ENCODE measurements at regions not wholly inside any gene's neighbourhood (a gene's known extent, or its start where the extent isn't known, plus 50 kb on each side); places are given as distances from the start of the nearest gene placed in this dataset.
"Not testable (repeated sequence)": the region's sequence is repeated elsewhere in the genome, so short reads cannot be mapped to it uniquely, and the experiment has no call there.

DNA sequence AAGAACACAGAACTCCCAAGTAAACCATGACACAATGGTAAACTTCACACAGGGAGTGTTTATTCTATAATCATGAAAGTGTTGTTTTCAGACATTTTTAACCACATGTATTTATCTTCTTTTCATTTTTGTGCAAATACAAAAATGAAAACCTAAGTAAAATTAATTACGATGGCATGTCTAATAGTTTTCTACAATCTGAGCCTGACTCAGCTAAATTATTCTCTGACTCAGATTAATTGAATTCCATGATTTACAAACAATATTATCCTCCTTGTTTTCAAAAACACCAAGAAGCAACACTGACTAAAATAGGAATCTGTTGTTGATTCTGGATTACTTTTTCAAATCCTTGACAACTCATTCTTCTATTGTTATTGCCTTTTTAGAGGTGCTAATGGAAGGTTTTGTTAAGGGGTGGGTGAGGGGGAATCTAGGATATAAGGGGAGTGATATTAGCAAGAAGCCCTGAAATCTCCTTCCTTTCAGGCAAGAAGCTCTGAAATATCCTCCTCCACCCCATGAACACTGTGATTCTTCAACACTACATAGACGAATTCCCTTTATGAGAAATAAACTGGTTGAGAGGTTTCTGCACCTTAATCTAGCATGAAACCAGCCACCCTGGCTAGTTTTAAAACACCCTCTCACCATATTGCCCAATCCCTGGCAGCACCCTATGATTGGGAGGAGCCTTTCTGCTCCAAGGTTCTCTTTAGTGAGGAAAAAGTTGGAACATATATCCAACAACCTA, 1057.7 kb upstream of the PCDH20 start:
- no peak for DNase-seq (ENCODE audit: low spot score)
- TF ChIP-seq CTCF (IDR thresholded peaks at IDR 0.05; ENCODE audit: extremely low read depth, missing control alignments) = no peak

- no peak for DNase-seq (ENCODE audit: low spot score)
- no peak for TF ChIP-seq CTCF (IDR thresholded peaks at IDR 0.05; ENCODE audit: extremely low read depth, missing control alignments)
These were observed 1038.1 kb upstream of the PCDH20 start for GRCh38 chr13:62453761-62454160.

- no peak for TF ChIP-seq CTCF (IDR thresholded peaks at IDR 0.05; ENCODE audit: extremely low read depth, missing control alignments)
- no peak for DNase-seq (ENCODE audit: low spot score)
These were observed 1035.1 kb upstream of the PCDH20 start for GRCh38 chr13:62450759-62451158.

- not testable (repeated sequence) for DNase-seq (ENCODE audit: low spot score)
These were observed 1032.2 kb upstream of the PCDH20 start for GRCh38 chr13:62447771-62448382.

DNA sequence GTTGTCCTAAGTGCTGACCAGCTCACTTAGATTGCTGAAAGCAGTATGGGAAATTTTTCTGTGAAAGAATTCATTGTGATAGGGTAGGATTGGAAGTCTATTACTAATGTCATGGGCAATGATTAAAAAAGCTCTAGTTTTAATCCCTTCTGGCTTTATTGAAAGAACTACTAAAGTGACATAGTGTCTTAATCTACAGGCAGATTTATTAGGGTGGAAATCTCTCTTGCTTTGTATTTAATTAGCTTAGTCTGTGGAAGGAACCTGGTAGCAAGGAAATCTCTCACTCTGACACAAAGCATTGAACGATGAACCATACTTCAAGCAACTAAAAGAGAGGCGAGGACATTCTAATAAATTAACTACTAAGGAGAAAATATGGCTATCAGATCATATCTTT, 1029.2 kb upstream of the PCDH20 start:
- TF ChIP-seq CTCF (IDR thresholded peaks at IDR 0.05; ENCODE audit: extremely low read depth, missing control alignments) = no peak

DNA sequence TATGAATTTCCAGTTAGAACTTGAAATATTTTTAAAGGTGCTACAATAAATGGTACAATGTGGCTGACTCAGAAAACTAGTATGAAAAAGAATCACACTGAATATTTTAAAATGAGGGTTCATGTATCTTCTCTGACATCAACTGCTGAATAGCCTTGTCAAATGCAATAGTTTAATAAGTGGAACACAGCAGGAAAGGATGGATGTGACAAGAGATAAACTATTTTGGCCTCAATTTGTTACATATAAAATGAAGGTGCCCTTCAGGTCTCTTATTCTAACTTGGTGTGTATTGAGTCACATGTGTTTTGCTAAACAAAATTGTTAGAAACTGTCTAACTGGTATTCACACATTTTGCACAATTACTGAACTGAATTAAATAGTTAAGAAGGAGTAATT, 1018.4 kb upstream of the PCDH20 start:
- DNase-seq (ENCODE audit: low spot score) = no peak
- no peak for TF ChIP-seq CTCF (IDR thresholded peaks at IDR 0.05; ENCODE audit: extremely low read depth, missing control alignments)

More for the DNA sequence above, 1029.2 kb upstream of the PCDH20 start:
- DNase-seq (ENCODE audit: low spot score) = no peak

DNA sequence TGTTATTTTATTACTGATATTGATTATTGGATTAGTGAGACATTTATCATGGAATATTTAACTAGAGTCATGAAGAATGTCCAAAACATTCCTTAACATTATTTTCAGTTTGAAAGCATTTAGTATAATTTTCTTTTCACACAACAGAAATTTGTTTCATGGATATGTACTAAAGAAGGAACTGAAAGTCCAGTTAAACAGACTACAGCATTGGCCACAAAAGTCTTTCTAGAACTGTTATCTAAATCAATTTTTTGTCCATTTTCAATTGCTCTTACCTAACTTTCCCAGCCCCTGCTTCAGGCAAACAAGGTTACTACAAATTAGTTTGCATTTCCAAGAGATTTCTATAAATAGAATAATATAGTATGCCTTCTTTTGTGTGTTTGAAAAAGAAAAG, 1018.0 kb upstream of the PCDH20 start:
- DNase-seq (ENCODE audit: low spot score) = no peak
- TF ChIP-seq CTCF (IDR thresholded peaks at IDR 0.05; ENCODE audit: extremely low read depth, missing control alignments) = no peak

- DNase-seq (ENCODE audit: low spot score) = no peak
- TF ChIP-seq CTCF (IDR thresholded peaks at IDR 0.05; ENCODE audit: extremely low read depth, missing control alignments) = no peak
These were observed 1017.3 kb upstream of the PCDH20 start for GRCh38 chr13:62432906-62433305.
